HG03139 (cell line): ENCODE measurements at regions not wholly inside any gene's neighbourhood (a gene's known extent, or its start where the extent isn't known, plus 50 kb on each side); places are given as distances from the start of the nearest gene placed in this dataset.

Experiments
- ATAC-seq: cut with Tn5 transposase; IDR thresholded peaks from one replicate; pipeline ENCODE4 v1.9.1; 2021; ENCODE audit not compliant: unreplicated experiment

GRCh38 chr22:49446759-49447710 lies 380.6 kb downstream of the BRD1 start:
- ATAC-seq, result no peak

DNA sequence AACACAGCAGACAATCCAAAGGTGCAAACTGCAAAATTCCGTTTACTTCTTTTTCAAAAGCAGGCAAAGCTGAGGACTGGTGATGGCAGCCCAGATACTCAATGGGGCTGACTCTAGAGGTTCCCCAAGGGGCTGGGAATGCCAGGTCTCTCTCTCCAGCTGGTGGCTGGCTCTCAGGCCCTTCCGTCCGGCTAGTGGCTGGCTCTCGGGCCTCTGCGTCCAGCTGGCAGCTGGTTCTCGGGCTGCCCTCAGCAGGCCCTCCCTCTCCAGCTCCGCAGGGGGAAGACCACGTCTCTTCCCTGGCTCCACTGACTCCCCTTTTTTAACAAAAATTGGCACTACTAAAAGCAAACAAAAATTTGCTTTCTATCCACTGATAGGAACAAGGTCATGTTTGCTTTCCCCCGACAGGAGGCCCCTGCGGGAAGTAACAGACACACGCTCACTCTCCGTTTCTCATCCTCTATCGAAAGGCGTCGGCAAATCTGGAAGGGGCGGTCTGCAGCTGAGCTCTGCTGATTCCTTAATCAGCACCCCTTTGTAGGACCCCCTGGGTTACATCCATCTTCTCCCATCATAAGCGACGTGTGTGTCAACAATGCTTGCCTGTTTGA lies 381.4 kb downstream of the BRD1 start:
- no peak for ATAC-seq

DNA sequence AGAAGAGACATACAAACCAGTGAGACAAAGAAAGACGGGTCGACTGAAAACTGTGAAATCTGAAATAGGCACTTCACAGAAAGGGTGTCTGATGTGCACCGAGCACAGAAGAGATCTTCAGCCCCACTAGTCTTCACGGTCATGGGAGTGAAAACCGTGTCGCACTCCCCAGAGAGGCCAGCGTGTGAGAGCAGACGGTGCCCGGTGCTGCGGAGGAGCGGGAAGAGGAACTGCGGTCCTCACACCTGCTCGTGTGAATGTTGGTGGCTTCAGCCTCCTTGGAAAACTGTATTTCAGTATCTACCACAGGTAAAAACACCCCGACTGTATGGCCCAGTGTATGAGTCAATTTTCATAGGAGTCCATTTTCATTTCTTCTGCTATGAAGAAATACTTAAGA lies 382.9 kb downstream of the BRD1 start:
- ATAC-seq, result no peak

DNA sequence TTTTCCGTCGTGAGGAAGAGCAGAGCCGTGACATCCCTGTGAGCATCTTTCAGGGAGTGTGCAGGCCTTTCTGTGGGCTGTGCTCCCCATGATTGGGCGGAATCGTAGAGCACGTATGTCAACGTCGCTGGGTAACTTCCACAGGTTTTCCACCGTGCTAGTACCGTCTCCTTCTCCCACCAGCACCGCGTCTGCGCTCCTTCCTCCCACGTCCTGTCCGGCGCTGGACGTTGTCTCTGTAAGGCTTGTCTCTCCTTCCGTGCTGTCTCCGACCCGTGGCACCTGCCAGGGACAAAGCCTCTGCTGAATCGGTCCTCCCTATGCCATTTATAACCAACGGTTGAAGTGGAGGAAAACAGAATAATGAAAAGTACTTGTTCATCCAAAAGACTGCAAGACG lies 386.7 kb downstream of the BRD1 start:
- no peak for ATAC-seq

- no peak for ATAC-seq
Observed at GRCh38 chr22:49439373-49439772, 388.3 kb downstream of the BRD1 start.

DNA sequence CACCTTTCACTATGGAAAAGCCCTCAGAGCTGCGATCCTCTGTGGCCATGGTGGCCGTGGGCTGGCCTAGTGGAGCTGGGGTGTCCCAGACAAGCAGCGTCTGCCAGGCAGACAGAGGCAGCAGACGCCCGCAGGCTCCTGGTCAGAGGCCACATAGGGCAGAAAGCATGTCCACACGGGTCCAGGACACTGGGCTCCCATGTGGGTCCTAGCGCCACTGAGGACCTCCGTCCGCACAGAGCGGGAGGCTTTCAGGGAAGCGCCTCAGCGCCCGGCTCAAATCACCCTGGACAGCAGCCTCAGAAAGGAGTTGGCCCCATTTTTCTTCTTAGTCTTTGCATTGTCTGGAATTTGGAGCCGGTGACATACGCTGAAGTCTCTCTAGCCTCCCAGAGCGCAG lies 389.7 kb downstream of the BRD1 start:
- ATAC-seq, result no peak

DNA sequence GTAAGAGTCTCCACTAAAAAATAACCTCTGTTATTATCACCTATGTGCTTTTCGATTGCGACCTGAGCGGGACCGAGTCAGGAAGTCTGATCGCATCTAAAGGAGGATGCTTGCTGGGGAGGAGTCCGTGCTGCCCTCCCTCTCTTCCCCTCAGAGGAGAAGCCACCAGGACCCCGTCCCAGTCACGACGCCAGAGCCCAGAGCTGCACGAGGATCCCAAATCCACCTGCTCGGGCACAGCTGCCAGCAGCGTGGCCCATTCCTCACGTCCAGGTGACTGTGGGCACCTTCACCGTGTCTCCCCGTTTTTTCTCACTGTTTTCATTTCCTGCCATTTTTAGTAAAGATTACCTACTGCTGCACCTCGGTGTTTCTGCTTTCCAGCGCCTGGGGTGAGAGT lies 390.3 kb downstream of the BRD1 start:
- ATAC-seq, result no peak

- ATAC-seq, result no peak
Observed at GRCh38 chr22:49436056-49436455, 391.6 kb downstream of the BRD1 start.

DNA sequence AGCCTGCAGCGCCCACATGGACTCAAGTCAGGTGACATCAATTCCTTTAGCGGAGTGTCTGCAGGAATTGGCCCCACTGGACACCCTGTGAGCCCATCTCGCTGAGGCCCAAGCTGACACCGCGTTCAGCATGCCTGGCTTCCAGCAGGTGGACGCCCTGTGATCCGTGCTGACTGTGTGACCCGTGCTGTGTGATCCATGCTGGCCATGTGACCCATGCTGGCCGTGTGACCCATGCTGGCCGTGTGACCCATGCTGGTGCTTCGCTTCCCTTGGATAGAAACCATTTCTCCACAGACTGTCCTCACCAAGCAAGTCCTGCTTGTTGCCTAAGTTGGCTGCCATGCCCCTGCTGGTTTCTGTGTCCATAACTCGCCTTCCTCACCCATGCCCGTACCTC lies 392.1 kb downstream of the BRD1 start:
- no peak for ATAC-seq

DNA sequence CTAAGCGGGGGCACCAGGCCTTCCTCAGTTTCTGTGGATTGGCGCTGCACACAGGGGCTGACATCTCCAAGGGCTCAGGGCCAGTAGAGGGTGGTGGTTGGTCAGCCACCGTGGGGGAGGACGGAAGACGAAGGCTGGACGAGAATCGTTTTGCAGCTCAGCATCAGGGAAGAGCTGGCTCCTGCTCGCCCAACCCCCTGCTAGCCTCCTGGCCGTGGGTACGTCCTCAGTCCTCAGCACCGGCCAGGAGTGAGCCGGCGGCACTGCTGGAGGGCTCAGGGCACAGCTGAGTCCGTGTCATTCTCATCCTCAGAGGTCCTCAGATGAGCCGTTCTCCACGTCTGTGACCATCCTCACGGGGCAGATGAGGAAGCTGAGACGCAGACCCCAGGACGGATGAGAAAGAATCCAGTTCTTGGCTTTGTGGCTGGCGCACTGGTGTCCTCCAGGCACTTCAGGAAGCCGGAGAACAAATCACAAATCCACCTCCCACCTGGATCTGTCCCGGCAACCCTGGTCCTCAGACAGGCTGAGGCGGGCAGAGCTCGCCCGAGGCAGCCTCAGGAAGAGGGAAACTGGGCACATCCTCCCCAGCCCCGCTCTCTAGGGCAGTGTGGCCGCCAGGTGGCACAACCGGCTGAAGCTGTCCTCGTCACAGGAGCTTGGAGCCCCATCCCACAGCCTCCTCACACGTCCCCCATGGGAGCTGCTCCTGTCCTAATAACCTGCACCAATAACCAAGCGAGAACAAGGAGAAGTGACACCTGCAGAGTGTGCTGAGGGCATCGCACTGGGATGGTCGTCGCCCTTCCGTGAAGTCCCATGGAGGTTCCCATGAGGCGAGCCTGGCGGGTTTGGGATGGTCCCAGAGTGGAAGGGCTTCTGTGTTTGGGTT lies 393.7 kb downstream of the BRD1 start:
- no peak for ATAC-seq

GRCh38 chr22:49432897-49433443 lies 394.7 kb downstream of the BRD1 start:
- no peak for ATAC-seq

GRCh38 chr22:49432211-49432896 lies 395.3 kb downstream of the BRD1 start:
- no peak for ATAC-seq

DNA sequence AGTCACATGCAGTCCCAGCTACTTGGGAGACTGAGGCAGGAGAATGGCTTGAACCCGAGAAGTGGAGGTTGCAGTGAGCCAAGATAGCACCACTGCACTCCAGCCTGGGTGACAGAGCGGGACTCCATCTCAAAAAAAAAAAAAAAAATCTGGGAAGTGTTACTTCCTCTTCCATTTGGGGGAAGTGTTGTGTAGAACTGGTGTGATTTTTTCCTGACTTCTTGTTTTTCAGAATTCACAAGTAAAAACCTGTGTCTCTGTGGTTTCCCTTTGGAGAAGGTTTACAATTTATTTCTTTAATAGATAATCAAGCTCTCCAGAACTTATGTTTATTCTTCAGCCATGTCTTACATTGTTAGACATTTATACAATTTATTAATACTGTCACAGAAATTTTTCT lies 396.1 kb downstream of the BRD1 start:
- ATAC-seq, result no peak

DNA sequence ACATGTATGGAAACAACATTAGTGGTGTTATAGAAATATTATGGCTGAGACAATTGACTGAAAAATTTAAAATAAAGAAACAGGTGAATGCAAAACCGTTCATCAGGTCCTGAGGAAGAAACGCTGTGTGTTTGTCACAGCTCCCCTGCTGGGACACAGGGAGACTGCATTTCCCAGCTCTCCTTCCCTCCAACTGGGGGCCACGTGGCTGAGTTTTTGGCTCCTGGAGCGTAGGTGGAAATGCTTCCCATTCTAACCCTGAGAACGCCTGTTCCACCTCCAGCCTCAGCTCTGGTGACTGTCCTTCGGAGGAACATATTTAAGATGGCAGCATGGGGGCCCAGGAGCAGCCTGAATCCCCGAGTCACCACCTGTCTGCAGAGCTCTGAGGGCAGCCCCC lies 398.6 kb downstream of the BRD1 start:
- no peak for ATAC-seq

DNA sequence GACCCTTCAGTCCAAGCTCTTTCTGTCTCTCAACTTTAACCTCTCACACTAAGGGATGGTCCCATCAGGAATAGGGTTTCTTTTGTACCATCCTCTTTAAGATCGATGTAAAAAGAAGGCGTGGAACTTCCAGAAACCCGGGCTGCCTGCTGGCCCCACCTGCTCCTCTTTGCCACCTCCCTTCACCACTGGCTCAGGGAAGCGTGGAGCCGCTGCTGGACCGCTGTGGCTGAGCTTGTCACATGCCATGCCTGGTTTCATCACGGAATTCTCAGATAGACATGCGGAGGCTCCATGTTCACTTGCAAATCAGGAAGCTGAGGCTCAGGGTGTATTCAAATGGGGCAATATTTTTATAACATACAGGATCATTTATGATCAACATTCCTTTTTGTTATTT lies 399.7 kb downstream of the BRD1 start:
- no peak for ATAC-seq

DNA sequence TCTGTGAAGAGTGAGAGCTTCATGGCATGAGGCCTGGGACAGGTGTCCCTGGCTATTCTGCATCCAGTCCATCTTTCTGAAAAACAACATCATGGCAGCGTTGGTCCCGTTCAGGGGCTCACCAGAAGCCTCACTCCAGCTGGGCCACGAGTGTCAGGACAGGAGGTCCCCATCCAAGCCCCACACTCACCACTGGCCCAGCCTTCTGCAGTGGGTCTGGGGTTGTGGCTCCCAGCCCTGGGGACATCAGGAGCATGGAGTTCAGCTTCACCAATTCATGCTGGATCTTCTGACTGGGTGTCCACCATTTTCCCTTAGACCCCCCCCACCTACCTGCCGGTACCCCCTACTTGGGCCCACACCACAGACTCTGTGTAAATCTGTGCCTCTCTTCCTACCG lies 400.3 kb downstream of the BRD1 start:
- no peak for ATAC-seq

DNA sequence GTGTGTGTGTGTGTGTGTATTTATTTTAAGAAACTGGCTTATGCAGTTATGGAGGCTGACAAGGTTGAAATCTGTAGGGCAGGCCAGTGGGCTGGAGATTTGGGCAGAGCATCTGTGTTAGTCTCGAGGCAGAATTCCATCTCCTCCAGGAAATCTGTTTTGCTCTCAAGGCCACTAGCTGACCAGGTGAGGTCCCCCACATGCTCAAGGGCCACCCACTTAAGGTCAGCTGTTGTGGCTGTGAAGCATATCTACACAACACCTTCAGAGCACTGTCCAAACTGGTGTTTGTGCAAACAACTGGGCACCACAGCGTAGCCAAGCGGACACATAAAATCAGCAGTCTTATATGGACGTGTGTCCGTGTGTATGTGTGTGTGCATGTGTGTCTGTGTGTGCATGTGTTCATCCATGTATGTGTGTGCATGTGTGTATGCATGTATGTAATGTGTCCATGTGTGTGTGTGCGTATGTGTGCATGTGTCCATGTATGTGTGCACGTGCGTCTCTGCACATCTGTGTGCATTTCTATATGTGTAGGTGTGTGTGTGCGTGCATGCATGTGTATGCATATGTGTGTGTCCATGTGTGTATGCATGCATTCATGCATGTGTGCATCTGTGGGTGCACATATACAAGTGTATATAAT lies 400.9 kb downstream of the BRD1 start:
- no peak for ATAC-seq

DNA sequence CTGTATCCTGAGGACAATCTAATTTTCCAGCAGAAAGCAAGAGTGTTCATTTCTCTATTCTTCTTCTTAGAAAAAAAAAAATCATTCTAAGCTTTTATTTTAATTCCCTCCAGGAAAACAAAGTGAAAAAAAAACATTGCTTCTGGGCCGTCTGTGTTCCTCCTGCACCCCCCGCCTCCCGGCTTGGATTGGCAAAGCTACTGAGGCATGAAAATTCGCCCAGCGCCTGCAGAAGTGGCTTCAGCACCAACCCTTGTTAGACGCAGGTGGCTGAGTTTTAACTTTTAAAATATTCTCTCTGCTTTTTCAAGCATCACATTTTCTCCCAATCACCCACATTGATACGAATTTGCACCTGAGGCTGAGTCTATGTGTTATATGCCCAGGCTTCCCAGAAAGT lies 401.6 kb downstream of the BRD1 start:
- no peak for ATAC-seq

GRCh38 chr22:49425356-49425755 lies 402.3 kb downstream of the BRD1 start:
- no peak for ATAC-seq

DNA sequence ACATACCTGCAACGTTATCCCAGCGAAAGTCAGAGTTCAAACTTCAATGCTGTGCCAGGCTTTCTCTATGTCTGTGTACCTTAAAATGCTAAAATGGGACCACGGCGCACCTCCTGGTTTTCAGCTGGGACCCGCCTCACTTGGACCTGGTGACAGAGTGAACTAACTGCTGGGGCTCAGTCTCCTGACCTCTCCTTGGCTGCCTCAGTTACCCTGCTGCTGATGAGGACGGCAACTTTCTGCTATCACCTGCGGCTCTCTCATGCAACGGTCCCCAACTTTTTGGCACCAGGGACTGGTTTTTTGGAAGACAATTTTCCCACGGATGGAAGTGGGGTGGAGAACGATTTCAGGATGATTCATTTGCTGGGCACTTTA lies 402.8 kb downstream of the BRD1 start:
- no peak for ATAC-seq
